Mucosa of descending colon (tissue), 3 donors: ENCODE measurements at regions not wholly inside any gene's neighbourhood (a gene's known extent, or its start where the extent isn't known, plus 50 kb on each side); places are given as distances from the start of the nearest gene placed in this dataset.

Experiments
- ATAC-seq: fragments of 200-7000 bp; cut with Tn5 transposase; one replicate; pipeline ENCODE4 v1.9.1; 2020; ENCODE audit warnings: mild to moderate bottlenecking, moderate library complexity
- DNase-seq, 3 donors: peaks; one replicate each; pipeline ENCODE4 v3.0.0-alpha.2; 2020
- H3K36me3 ChIP-seq: fragments of 200-600 bp; one replicate; pipeline ENCODE4 v1.8.0; 2021; ENCODE audit warnings: low read depth, mild to moderate bottlenecking
- H3K4me1 ChIP-seq: fragments of 200-600 bp; one replicate; pipeline ENCODE4 v1.8.0; 2021; ENCODE audit warnings: low read depth, mild to moderate bottlenecking
- H3K4me3 ChIP-seq: fragments of 200-600 bp; one replicate; pipeline ENCODE4 v1.8.0; 2021; ENCODE audit warnings: mild to moderate bottlenecking
- H3K9me3 ChIP-seq: fragments of 200-600 bp; one replicate; pipeline ENCODE4 v1.8.0; 2021; ENCODE audit warnings: mild to moderate bottlenecking
- intact Hi-C, 2 donors: fragments of 100-400 bp; cut with DNase I in 1 of 2; cut with micrococcal nuclease in 1 of 2; formaldehyde crosslinking; loops; one replicate each; pipeline versions ENCODE4 v1.11.0 to v1.11.1; 2022; cut with DNase I, micrococcal nuclease
- TF ChIP-seq, protein P1 (sequence below): fragments of 200-600 bp; IDR thresholded peaks from one replicate; pipeline ENCODE4 v1.8.0; 2022; ENCODE audit warnings: antibody characterized with exemption, mild to moderate bottlenecking
- donor health status: DM: no; HTN: no; CAD: no; lungs with moderate emphysema.
- donor health status: DM: no; HTN: no; CAD: no.
- donor health status: DM: no; HTN: yes; CAD: no.

DNA sequence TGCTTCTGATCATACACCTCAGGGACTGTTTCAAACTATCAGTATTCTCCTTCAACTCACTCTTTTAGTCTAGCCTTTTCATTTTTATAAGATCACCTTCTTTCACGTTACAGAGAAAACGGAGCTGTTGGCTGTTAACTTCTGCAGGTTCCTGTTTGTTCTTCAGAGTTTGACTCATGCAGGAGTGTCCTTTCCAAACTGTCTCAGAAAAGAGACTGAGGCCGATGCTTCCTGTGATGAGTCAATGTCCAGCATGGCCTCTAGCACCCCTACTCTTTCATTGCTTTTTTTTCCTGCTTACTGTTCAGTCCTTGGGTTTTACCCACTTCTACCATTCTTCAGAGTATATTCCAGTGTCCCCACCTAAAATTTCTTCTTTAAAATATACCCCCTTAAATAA is 240.8 kb upstream of the RGPD4 start:
- intact Hi-C loops = no loop called here
- H3K36me3 ChIP-seq = no peaks in the 10 kb centered on the region
- no peak overlapping the region for H3K4me3 ChIP-seq
- ATAC-seq (no peak), DNase-seq (no peak)
- H3K4me1 ChIP-seq = no peaks in the 10 kb centered on the region
- TF ChIP-seq, protein P1, sequence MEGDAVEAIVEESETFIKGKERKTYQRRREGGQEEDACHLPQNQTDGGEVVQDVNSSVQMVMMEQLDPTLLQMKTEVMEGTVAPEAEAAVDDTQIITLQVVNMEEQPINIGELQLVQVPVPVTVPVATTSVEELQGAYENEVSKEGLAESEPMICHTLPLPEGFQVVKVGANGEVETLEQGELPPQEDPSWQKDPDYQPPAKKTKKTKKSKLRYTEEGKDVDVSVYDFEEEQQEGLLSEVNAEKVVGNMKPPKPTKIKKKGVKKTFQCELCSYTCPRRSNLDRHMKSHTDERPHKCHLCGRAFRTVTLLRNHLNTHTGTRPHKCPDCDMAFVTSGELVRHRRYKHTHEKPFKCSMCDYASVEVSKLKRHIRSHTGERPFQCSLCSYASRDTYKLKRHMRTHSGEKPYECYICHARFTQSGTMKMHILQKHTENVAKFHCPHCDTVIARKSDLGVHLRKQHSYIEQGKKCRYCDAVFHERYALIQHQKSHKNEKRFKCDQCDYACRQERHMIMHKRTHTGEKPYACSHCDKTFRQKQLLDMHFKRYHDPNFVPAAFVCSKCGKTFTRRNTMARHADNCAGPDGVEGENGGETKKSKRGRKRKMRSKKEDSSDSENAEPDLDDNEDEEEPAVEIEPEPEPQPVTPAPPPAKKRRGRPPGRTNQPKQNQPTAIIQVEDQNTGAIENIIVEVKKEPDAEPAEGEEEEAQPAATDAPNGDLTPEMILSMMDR = no peak
- H3K9me3 ChIP-seq = no peaks in the 10 kb centered on the region

DNA sequence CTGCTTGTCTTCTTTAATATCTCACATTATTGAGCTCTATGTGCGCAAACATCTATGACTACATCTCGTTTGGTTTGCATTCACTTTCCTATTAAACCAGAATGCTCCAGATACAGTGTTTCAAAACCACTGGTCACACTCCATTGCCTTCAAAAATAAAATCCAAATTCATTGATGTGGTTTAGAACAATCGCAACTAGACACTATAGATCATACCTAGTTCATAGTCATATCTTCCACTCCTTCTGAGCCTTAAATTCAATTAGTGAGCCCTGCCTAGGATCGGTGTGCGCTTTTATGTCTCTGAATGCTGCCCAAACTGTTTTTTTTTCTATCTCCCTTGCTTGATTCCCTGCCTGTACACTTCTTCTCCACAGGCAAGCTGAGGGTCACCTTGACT is 238.5 kb upstream of the RGPD4 start:
- no peaks in the 10 kb centered on the region for H3K9me3 ChIP-seq
- no peak overlapping the region for H3K4me3 ChIP-seq
- DNase-seq (no peak), ATAC-seq (no peak)
- TF ChIP-seq, protein P1 = no peak
- H3K36me3 ChIP-seq = no peaks in the 10 kb centered on the region
- intact Hi-C loops = no loop called here
- no peaks in the 10 kb centered on the region for H3K4me1 ChIP-seq

DNA sequence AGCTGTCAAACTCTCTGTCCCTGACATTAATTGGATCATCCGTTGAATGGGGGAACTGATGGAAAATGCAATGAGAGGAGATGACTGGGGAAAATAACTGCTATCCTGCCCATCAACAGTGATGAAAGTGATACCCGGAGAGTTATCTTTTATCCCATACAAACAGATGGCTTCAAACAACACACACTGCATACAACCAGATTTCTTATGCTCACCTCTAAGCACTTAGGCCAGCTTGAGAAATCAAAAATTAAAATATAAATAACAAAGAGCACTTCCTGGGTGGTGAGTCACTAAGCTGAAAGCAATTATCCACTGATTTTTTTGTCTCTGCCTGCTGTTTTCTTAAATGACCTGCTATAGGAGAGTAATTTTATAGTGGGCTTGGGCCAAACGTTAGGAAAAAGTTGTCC is 237.6 kb upstream of the RGPD4 start:
- no peaks in the 10 kb centered on the region for H3K36me3 ChIP-seq
- no peak for ATAC-seq
- intact Hi-C loops = no loop called here
- no peaks in the 10 kb centered on the region for H3K4me1 ChIP-seq
- no peak for DNase-seq
- H3K9me3 ChIP-seq = no peaks in the 10 kb centered on the region
- H3K4me3 ChIP-seq = no peak overlapping the region
- TF ChIP-seq, protein P1 = no peak

DNA sequence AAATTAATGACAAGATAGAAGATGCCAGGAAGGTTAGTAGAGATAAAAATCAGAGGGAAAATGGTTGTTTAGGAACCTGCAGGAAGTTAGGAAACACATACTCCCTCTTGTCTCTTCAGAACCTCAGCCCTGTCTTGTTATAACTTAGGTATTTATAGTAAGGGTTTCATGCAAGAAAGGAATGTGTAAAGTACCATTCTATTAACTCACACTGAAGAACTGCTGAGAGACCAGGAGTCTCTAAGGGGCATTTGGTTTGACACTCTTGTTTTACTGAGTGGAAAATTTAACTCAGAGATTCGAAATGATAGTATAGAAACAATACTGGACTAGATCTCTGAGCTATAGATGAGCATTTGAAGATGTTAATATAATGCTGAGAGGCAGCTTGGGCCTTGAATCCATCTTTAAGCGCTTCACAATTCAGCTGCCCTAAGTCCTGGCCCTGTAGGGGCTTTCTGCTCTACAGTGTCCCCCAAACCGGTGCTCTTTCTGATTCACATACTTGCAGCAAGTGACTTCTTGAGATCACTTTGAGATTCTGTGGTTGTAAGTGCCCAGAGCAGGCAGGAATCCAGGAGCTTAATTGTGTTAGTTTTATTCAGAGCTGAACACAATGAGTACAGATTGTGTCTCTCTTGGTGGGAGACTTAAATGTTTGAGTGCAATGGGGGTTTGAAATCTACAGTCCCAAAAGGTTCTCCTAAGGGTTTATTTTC is 235.0 kb upstream of the RGPD4 start:
- H3K4me3 ChIP-seq = no peak overlapping the region

DNA sequence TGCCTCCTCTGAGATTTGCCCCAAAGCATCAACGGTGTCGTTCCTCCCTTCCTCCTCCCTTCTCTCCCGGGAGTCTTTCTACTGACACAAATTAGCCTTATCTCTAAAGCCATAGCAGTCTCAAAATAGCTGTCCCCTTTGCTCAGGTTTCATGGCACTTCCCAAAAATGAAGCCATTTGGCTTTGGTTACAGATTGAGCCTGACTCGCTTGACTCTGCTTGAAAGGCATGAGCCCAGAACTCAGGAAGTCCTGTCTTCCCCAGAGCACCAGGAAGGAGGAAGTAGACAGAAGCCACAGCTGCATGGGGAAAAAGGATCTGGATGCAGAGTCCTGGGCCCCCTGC is 234.4 kb upstream of the RGPD4 start:
- H3K4me3 ChIP-seq = no peak overlapping the region
- no peak for ATAC-seq
- TF ChIP-seq, protein P1 = no peak

More for the DNA sequence above, 235.0 kb upstream of the RGPD4 start:
- intact Hi-C loops = no loop called here
- H3K9me3 ChIP-seq = no peaks in the 10 kb centered on the region
- DNase-seq (no peak), ATAC-seq (no peak)
- TF ChIP-seq, protein P1 = no peak
- H3K4me1 ChIP-seq = no peaks in the 10 kb centered on the region
- H3K36me3 ChIP-seq = no peaks in the 10 kb centered on the region

DNA sequence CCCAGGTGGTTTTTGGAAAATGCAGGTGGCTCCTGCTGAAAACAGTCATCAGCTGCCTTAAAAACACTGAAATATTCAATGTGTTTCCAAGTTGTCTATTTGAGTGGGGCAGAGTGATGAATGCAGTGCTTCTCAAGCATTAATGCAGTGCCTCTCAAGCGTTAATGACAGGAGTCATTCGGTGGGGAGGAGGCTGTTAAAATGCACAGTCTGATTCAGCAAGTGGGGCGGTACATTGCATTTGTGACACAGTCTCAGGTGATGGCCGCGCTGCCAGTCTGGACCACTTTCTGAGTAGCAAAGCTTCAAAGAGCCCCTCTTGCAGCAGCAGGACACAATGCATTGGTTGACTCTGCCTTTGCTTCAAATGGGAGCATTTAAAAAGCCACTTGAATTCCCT is 231.4 kb upstream of the RGPD4 start:
- H3K4me3 ChIP-seq = no peak overlapping the region
- H3K36me3 ChIP-seq = no peaks in the 10 kb centered on the region
- no peaks in the 10 kb centered on the region for H3K9me3 ChIP-seq
- H3K4me1 ChIP-seq = no peaks in the 10 kb centered on the region
- TF ChIP-seq, protein P1 = no peak
- intact Hi-C loops = no loop called here
- ATAC-seq (no peak), DNase-seq (no peak)

More for the DNA sequence above, 234.4 kb upstream of the RGPD4 start:
- DNase-seq = no peak
- H3K36me3 ChIP-seq = no peaks in the 10 kb centered on the region
- H3K4me1 ChIP-seq = no peaks in the 10 kb centered on the region
- no peaks in the 10 kb centered on the region for H3K9me3 ChIP-seq
- intact Hi-C loops = no loop called here
